Smooth muscle cell (in vitro differentiated cells): ENCODE measurements at regions not wholly inside any gene's neighbourhood (a gene's known extent, or its start where the extent isn't known, plus 50 kb on each side); places are given as distances from the start of the nearest gene placed in this dataset.
A peak's percentile ranks its signal among the peaks of the same experiment; 100 is the strongest.

ENCODE experiments used
- DNase-seq: peaks from one replicate; lab custom pipeline; 2025; ENCODE audit not compliant: unreplicated experiment; lab: John Stamatoyannopoulos, UW
- H2AFZ ChIP-seq: fragments of 200-600 bp; sonication (generic); 2 replicates; pipeline ENCODE4 v1.6.0; 2016; ENCODE audit warnings: antibody characterized with exemption, low read depth, mild to moderate bottlenecking
- H3F3A ChIP-seq: fragments of 200-600 bp; sonication (generic); 2 replicates; pipeline ENCODE4 v1.6.0; 2017; ENCODE audit warnings: antibody characterized with exemption, low read depth
- H3K27ac ChIP-seq: fragments of 200-600 bp; sonication (generic); 2 replicates; pipeline ENCODE4 v1.5.1; 2016; ENCODE audit warnings: low read depth, mild to moderate bottlenecking
- H3K27me3 ChIP-seq: fragments of 200-600 bp; sonication (generic); 2 replicates; pipeline ENCODE4 v1.6.1; 2016; ENCODE audit warnings: low read depth, mild to moderate bottlenecking
- H3K36me3 ChIP-seq: fragments of 200-600 bp; sonication (generic); 2 replicates; pipeline ENCODE4 v1.5.1; 2016; ENCODE audit warnings: low read depth
- H3K4me1 ChIP-seq: fragments of 200-600 bp; sonication (generic); 2 replicates; pipeline ENCODE4 v1.5.1; 2016; ENCODE audit warnings: low read depth
- H3K4me2 ChIP-seq: fragments of 200-600 bp; sonication (generic); 2 replicates; pipeline ENCODE4 v1.6.0; 2016; ENCODE audit warnings: mild to moderate bottlenecking
- H3K4me3 ChIP-seq: fragments of 200-600 bp; sonication (generic); 2 replicates; pipeline ENCODE4 v1.5.1; 2016; ENCODE audit warnings: mild to moderate bottlenecking
- H3K79me2 ChIP-seq: fragments of 200-600 bp; sonication (generic); 2 replicates; pipeline ENCODE4 v1.6.0; 2016; ENCODE audit warnings: low read depth, mild to moderate bottlenecking
- H3K9ac ChIP-seq: fragments of 200-600 bp; sonication (generic); 2 replicates; pipeline ENCODE4 v1.6.0; 2016; ENCODE audit warnings: low read depth
- H3K9me3 ChIP-seq: fragments of 200-600 bp; sonication (generic); replicated peaks from 2 replicates; pipeline ENCODE4 v1.5.1; 2016; ENCODE audit warnings: low read depth
- H4K20me1 ChIP-seq: fragments of 200-600 bp; sonication (generic); 2 replicates; pipeline ENCODE4 v1.6.0; 2016; ENCODE audit warnings: low read depth
- WGBS: methylation state at CpG from one replicate; pipeline ENCODE4 v1.1.7; 2016; ENCODE audit warnings: low lambda C conversion rate; 5-methylcytosine and 5-hydroxymethylcytosine counted together
- TF ChIP-seq, protein P1 (sequence below): fragments of 200-600 bp; sonication (generic); IDR thresholded peaks from 2 replicates; pipeline ENCODE4 v1.5.1; 2017; ENCODE audit warnings: borderline replicate concordance, mild to moderate bottlenecking, antibody characterized with exemption; ENCODE audit not compliant: insufficient read depth, poor library complexity, severe bottlenecking

GRCh38 chr22:22746061-22746962, 101.9 kb downstream of the GGTLC2 start:
- no peaks in the 10 kb centered on the region for H3F3A ChIP-seq
- TF ChIP-seq, protein P1, sequence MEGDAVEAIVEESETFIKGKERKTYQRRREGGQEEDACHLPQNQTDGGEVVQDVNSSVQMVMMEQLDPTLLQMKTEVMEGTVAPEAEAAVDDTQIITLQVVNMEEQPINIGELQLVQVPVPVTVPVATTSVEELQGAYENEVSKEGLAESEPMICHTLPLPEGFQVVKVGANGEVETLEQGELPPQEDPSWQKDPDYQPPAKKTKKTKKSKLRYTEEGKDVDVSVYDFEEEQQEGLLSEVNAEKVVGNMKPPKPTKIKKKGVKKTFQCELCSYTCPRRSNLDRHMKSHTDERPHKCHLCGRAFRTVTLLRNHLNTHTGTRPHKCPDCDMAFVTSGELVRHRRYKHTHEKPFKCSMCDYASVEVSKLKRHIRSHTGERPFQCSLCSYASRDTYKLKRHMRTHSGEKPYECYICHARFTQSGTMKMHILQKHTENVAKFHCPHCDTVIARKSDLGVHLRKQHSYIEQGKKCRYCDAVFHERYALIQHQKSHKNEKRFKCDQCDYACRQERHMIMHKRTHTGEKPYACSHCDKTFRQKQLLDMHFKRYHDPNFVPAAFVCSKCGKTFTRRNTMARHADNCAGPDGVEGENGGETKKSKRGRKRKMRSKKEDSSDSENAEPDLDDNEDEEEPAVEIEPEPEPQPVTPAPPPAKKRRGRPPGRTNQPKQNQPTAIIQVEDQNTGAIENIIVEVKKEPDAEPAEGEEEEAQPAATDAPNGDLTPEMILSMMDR, result no peak
- WGBS, result 83% methylated on average over 9 of the region's 11 CpGs
- H4K20me1 ChIP-seq, result no peaks in the 10 kb centered on the region
- no peak overlapping the region for H3K4me2 ChIP-seq
- no peaks in the 10 kb centered on the region for H3K79me2 ChIP-seq
- H3K4me1 ChIP-seq, result no peaks in the 10 kb centered on the region
- H3K9me3 ChIP-seq, result no peaks in the 10 kb centered on the region
- H3K9ac ChIP-seq, result no peak overlapping the region
- DNase-seq, result no peak
- H2AFZ ChIP-seq, result no peak overlapping the region
- H3K4me3 ChIP-seq, result no peak overlapping the region
- H3K36me3 ChIP-seq, result no peaks in the 10 kb centered on the region
- peaks cover 46% of the 10 kb centered on the region for H3K27me3 ChIP-seq
- no peak overlapping the region for H3K27ac ChIP-seq

DNA sequence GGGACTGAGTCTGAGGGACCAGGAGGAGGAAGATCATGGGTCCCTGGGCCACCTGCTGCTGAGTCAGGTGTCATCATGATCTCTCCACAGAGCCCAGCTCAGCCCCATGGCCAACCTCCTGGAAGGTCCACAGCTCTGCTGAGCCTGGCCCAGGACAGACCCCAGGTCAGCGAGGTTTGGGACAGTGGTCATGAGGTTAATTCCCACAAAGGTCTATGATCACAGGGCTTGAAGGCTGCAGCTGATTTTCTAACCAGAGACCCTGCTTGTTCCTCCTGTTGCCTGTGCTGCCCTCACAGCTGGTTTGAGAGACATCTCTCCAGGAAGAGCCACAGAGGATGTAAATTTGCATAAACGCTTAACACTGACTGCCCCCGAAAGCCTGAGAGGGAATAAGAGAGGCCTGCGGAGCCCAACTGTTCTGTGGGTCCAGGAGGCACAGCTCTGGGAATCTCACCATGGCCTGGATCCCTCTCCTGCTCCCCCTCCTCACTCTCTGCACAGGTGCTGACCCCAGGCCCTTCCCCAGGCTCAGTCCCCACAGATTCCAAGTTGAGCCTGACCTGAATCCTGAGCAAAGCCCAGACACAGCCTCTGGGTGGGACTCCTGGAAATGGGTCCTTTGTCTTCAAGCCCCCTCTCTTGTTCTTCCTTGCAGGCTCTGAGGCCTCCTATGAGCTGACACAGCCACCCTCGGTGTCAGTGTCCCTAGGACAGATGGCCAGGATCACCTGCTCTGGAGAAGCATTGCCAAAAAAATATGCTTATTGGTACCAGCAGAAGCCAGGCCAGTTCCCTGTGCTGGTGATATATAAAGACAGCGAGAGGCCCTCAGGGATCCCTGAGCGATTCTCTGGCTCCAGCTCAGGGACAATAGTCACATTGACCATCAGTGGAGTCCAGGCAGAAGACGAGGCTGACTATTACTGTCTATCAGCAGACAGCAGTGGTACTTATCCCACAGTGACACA, 102.8 kb downstream of the GGTLC2 start:
- H3K27me3 ChIP-seq, result peaks cover 37% of the 10 kb centered on the region
- 55% methylated on average over 7 of the region's 8 CpGs for WGBS

DNA sequence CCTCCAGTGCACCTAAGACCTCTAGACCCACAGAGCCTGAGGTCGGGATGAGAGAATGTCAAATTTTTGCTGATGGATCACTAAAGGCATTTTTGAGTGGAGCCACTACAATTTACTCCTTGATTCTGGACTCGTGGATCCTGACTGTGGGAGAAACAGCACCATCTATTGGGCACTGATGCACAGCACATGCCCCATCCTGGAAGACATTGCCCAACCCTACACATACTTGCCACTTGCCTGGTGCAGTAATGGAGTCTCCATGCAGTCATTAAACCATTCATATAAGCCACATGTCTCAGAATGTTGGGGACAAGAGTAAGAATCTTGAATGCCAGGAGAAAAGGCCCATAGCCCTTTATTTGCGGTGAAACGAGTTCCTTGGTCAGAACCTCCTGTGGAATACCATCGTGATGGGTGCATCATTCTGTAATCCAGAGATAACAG, 103.9 kb downstream of the GGTLC2 start:
- no peak overlapping the region for H3K9ac ChIP-seq
- TF ChIP-seq, protein P1, result peak; percentile 63
- H4K20me1 ChIP-seq, result no peaks in the 10 kb centered on the region
- no peaks in the 10 kb centered on the region for H3F3A ChIP-seq
- H3K4me1 ChIP-seq, result no peaks in the 10 kb centered on the region
- peaks cover 27% of the 10 kb centered on the region for H3K27me3 ChIP-seq
- H3K4me2 ChIP-seq, result no peak overlapping the region
- 39% methylated on average over 5 of the region's 5 CpGs for WGBS
- H3K79me2 ChIP-seq, result no peaks in the 10 kb centered on the region
- no peak overlapping the region for H3K27ac ChIP-seq
- H3K9me3 ChIP-seq, result no peaks in the 10 kb centered on the region
- H3K4me3 ChIP-seq, result no peak overlapping the region
- H3K36me3 ChIP-seq, result no peaks in the 10 kb centered on the region
- no peak for DNase-seq
- no peak overlapping the region for H2AFZ ChIP-seq

More for the DNA sequence above, 102.8 kb downstream of the GGTLC2 start:
- Histone ChIP-seq H3K4me3 (no peak overlapping the region), H3K27ac (no peak overlapping the region), H3K4me2 (no peak overlapping the region), H3K79me2 (no peaks in the 10 kb centered on the region), H3K9me3 (no peaks in the 10 kb centered on the region), H3F3A (no peaks in the 10 kb centered on the region), H2AFZ (no peak overlapping the region), H4K20me1 (no peaks in the 10 kb centered on the region), H3K9ac (no peak overlapping the region), H3K36me3 (no peaks in the 10 kb centered on the region), H3K4me1 (no peaks in the 10 kb centered on the region)
- no peak for DNase-seq
- TF ChIP-seq, protein P1, result no peak
